ENCODE measurements at regions not wholly inside any gene's neighbourhood (a gene's known extent, or its start where the extent isn't known, plus 50 kb on each side); places are given as distances from the start of the nearest gene placed in this dataset.

- no peaks in the 10 kb centered on the region for H3K79me2 ChIP-seq (ENCODE audit: control insufficient read depth, insufficient read depth, low read length)
- H3K4me1 ChIP-seq (ENCODE audit: control insufficient read depth, extremely low read depth, insufficient read depth, low read length) = no peaks in the 10 kb centered on the region
- no peak overlapping the region for H3K9ac ChIP-seq (replicated peaks; ENCODE audit: extremely low read depth, insufficient read depth, low read length)
- DNase-seq (ENCODE audit: low read depth, low spot score) = no peak
- BruUV-seq (replicated peaks) = no TSS peak
- dilution Hi-C loops (cut with MboI; ENCODE audit: extremely low pct_ligation_motif_present, low sequenced_read_pairs) (no loop called here), intact Hi-C loops (cut with micrococcal nuclease) (no loop called here)
- no peak for TF ChIP-seq POLR2AphosphoS5 (IDR thresholded peaks at IDR 0.05; ENCODE audit: insufficient read depth, low read depth, low read length)
- TF ChIP-seq, protein P1, sequence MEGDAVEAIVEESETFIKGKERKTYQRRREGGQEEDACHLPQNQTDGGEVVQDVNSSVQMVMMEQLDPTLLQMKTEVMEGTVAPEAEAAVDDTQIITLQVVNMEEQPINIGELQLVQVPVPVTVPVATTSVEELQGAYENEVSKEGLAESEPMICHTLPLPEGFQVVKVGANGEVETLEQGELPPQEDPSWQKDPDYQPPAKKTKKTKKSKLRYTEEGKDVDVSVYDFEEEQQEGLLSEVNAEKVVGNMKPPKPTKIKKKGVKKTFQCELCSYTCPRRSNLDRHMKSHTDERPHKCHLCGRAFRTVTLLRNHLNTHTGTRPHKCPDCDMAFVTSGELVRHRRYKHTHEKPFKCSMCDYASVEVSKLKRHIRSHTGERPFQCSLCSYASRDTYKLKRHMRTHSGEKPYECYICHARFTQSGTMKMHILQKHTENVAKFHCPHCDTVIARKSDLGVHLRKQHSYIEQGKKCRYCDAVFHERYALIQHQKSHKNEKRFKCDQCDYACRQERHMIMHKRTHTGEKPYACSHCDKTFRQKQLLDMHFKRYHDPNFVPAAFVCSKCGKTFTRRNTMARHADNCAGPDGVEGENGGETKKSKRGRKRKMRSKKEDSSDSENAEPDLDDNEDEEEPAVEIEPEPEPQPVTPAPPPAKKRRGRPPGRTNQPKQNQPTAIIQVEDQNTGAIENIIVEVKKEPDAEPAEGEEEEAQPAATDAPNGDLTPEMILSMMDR (IDR thresholded peaks at IDR 0.05; ENCODE audit: extremely low read depth in 1 of 2, insufficient read depth in 1 of 2, low read depth in 1 of 2, low read length in 2 of 2) = no peak
- TF ChIP-seq POLR2A (IDR thresholded peaks at IDR 0.05; ENCODE audit: low read depth, low read length) = no peak
- no peak for TF ChIP-seq JUN (IDR thresholded peaks at IDR 0.05; ENCODE audit: borderline replicate concordance, insufficient read depth, insufficient read length, low read depth)
- TF ChIP-seq FOS (IDR thresholded peaks at IDR 0.05; ENCODE audit: borderline replicate concordance, insufficient read depth, low read length) = no peak
- TF ChIP-seq MYC (IDR thresholded peaks at IDR 0.05; ENCODE audit: low read depth, low read length) = no peak
- no peak for TF ChIP-seq MAX (IDR thresholded peaks at IDR 0.05; ENCODE audit: insufficient read depth, insufficient read length)
- no peak for TF ChIP-seq GATA2 (IDR thresholded peaks at IDR 0.05; ENCODE audit: insufficient read depth, insufficient read length, low read depth, low read length)
- no peak for TF ChIP-seq EZH2 (IDR thresholded peaks at IDR 0.05; ENCODE audit: borderline replicate concordance, low read depth, low read length, severe bottlenecking)
- H3K27me3 ChIP-seq (ENCODE audit: control insufficient read depth in 2 of 2, insufficient read depth in 2 of 2, low read length in 2 of 2) = no peaks in the 10 kb centered on the region
- H2AFZ ChIP-seq (ENCODE audit: low read depth, low read length) = no peak overlapping the region
- H3K9me3 ChIP-seq (replicated peaks; ENCODE audit: control insufficient read depth, insufficient read depth, low read length) = no peaks in the 10 kb centered on the region
- H3K4me3 ChIP-seq (replicated peaks in 1 of 3; ENCODE audit: insufficient read depth in 1 of 3, low read depth in 1 of 3, low read length in 3 of 3) = no peak overlapping the region
- no peaks in the 10 kb centered on the region for H4K20me1 ChIP-seq (replicated peaks; ENCODE audit: control insufficient read depth, extremely low read depth, insufficient read depth, low read length)
- no peak for FAIRE-seq
- POLR2A ChIA-PET = no interaction called here
- H3K9me1 ChIP-seq (replicated peaks; ENCODE audit: control insufficient read depth, extremely low read depth, insufficient read depth, low read length) = no peaks in the 10 kb centered on the region
- H3K36me3 ChIP-seq (ENCODE audit: control insufficient read depth in 2 of 2, extremely low read depth in 1 of 2, insufficient read depth in 2 of 2, low read length in 2 of 2) = no peaks in the 10 kb centered on the region
- H3K4me2 ChIP-seq (ENCODE audit: insufficient read depth, low read length) = no peak overlapping the region
- no peak overlapping the region for H3K27ac ChIP-seq (ENCODE audit: insufficient read depth, low read depth, low read length)
- CTCF ChIA-PET = no interaction called here
Measured at GRCh38 chr2:183438541-183438940, 314.3 kb downstream of the NUP35 start.

Measured in endothelial cell of umbilical vein (primary cell).